ENCODE measurements at regions not wholly inside any gene's neighbourhood (a gene's known extent, or its start where the extent isn't known, plus 50 kb on each side); places are given as distances from the start of the nearest gene placed in this dataset.

- TF ChIP-seq, protein P1, sequence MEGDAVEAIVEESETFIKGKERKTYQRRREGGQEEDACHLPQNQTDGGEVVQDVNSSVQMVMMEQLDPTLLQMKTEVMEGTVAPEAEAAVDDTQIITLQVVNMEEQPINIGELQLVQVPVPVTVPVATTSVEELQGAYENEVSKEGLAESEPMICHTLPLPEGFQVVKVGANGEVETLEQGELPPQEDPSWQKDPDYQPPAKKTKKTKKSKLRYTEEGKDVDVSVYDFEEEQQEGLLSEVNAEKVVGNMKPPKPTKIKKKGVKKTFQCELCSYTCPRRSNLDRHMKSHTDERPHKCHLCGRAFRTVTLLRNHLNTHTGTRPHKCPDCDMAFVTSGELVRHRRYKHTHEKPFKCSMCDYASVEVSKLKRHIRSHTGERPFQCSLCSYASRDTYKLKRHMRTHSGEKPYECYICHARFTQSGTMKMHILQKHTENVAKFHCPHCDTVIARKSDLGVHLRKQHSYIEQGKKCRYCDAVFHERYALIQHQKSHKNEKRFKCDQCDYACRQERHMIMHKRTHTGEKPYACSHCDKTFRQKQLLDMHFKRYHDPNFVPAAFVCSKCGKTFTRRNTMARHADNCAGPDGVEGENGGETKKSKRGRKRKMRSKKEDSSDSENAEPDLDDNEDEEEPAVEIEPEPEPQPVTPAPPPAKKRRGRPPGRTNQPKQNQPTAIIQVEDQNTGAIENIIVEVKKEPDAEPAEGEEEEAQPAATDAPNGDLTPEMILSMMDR (IDR thresholded peaks at IDR 0.05; ENCODE audit: low read depth, low read length), result no peak
- no peak for TF ChIP-seq POLR2A (IDR thresholded peaks at IDR 0.05; ENCODE audit: extremely low read depth, insufficient read length)
Observed at GRCh38 chr7:152522571-152523067, 86.8 kb upstream of the KMT2C start.
